SK-N-SH treated with all-trans-retinoic acid at 6 μM for 48 hours (cell line): ENCODE measurements at regions not wholly inside any gene's neighbourhood (a gene's known extent, or its start where the extent isn't known, plus 50 kb on each side); places are given as distances from the start of the nearest gene placed in this dataset.

Experiments
- ARNTL ChIP-seq: fragments of 450-650 bp; formaldehyde crosslinking; IDR thresholded peaks from 2 replicates; pipeline ENCODE4 v1.5.0; 2020; ENCODE audit warnings: low read depth, mild to moderate bottlenecking, moderate library complexity, borderline replicate concordance
- BACH2 ChIP-seq: fragments of 250-450 bp; sonication (Bioruptor Pico); IDR thresholded peaks from 2 replicates; pipeline ENCODE4 v1.9.0; 2021; ENCODE audit warnings: mild to moderate bottlenecking, borderline replicate concordance
- CSDC2 ChIP-seq: fragments of 250-450 bp; sonication (Bioruptor Pico); IDR thresholded peaks from 2 replicates; pipeline ENCODE4 v1.5.0; 2020; ENCODE audit warnings: mild to moderate bottlenecking, moderate library complexity
- RARB ChIP-seq: fragments of 250-450 bp; sonication (Bioruptor Pico); IDR thresholded peaks from 2 replicates; pipeline ENCODE4 v1.8.0; 2021; ENCODE audit warnings: mild to moderate bottlenecking, moderate library complexity
- TOX ChIP-seq: fragments of 250-450 bp; sonication (Bioruptor Pico); IDR thresholded peaks from 2 replicates; pipeline ENCODE4 v1.8.0; 2021; ENCODE audit warnings: mild to moderate bottlenecking, moderate library complexity, borderline replicate concordance
- ZC3H10 ChIP-seq: fragments of 250-450 bp; sonication (Bioruptor Pico); IDR thresholded peaks from 2 replicates; pipeline ENCODE4 v1.5.1; 2021; ENCODE audit warnings: mild to moderate bottlenecking, moderate library complexity
- ZFP3 ChIP-seq: fragments of 250-450 bp; sonication (Bioruptor Pico); IDR thresholded peaks from 2 replicates; pipeline ENCODE4 v1.5.0; 2020; ENCODE audit warnings: mild to moderate bottlenecking, moderate library complexity
- ZNF70 ChIP-seq: fragments of 450-650 bp; formaldehyde crosslinking; IDR thresholded peaks from 2 replicates; pipeline ENCODE4 v1.5.0; 2020; ENCODE audit warnings: mild to moderate bottlenecking, moderate library complexity
- ZNF8 ChIP-seq: fragments of 450-650 bp; formaldehyde crosslinking; IDR thresholded peaks from 2 replicates; pipeline ENCODE4 v1.5.0; 2020; ENCODE audit warnings: mild to moderate bottlenecking, moderate library complexity
- TF ChIP-seq, protein P1 (sequence below): fragments of 250-450 bp; sonication (Bioruptor Pico); IDR thresholded peaks from 2 replicates; pipeline ENCODE4 v1.5.1; 2021; ENCODE audit warnings: mild to moderate bottlenecking, moderate library complexity
- TF ChIP-seq, protein P2 (sequence below): fragments of 250-450 bp; sonication (Bioruptor Pico); IDR thresholded peaks from 2 replicates; pipeline ENCODE4 v1.8.0; 2020; ENCODE audit warnings: mild to moderate bottlenecking, moderate library complexity, borderline replicate concordance
- TF ChIP-seq, protein P3 (sequence below): fragments of 250-450 bp; sonication (Bioruptor Pico); IDR thresholded peaks from 2 replicates; pipeline ENCODE4 v1.5.0; 2020; ENCODE audit warnings: mild to moderate bottlenecking, moderate library complexity

DNA sequence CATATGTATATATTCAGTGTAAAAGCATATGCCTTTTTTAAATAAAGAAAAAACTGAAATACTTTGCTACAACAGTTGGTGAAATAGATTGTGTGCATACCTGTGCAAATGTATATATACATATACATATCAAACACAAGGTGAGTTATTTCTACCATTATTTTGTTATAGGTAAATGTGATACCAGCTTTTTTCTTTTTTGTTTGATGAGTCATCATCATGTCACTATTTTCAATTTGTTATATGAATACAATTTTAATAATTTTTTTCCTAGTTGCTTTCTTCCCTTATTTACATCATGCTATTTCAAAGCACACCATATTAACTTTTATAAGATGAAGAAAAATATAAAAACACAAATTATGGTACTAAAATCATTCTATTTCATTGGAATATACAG is 87.0 kb upstream of the STK17B start:
- TF ChIP-seq ARNTL (CRISPR knock-in tag), result no peak
- no peak for TF ChIP-seq ZNF70 (CRISPR knock-in tag)
- no peak for TF ChIP-seq BACH2 (CRISPR knock-in tag)
- TF ChIP-seq RARB (CRISPR knock-in tag), result no peak
- TF ChIP-seq, protein P1, sequence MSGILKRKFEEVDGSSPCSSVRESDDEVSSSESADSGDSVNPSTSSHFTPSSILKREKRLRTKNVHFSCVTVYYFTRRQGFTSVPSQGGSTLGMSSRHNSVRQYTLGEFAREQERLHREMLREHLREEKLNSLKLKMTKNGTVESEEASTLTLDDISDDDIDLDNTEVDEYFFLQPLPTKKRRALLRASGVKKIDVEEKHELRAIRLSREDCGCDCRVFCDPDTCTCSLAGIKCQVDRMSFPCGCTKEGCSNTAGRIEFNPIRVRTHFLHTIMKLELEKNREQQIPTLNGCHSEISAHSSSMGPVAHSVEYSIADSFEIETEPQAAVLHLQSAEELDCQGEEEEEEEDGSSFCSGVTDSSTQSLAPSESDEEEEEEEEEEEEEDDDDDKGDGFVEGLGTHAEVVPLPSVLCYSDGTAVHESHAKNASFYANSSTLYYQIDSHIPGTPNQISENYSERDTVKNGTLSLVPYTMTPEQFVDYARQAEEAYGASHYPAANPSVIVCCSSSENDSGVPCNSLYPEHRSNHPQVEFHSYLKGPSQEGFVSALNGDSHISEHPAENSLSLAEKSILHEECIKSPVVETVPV (CRISPR knock-in tag), result no peak
- no peak for TF ChIP-seq ZFP3
- TF ChIP-seq ZNF8, result no peak
- no peak for TF ChIP-seq TOX (CRISPR knock-in tag)
- TF ChIP-seq, protein P2, sequence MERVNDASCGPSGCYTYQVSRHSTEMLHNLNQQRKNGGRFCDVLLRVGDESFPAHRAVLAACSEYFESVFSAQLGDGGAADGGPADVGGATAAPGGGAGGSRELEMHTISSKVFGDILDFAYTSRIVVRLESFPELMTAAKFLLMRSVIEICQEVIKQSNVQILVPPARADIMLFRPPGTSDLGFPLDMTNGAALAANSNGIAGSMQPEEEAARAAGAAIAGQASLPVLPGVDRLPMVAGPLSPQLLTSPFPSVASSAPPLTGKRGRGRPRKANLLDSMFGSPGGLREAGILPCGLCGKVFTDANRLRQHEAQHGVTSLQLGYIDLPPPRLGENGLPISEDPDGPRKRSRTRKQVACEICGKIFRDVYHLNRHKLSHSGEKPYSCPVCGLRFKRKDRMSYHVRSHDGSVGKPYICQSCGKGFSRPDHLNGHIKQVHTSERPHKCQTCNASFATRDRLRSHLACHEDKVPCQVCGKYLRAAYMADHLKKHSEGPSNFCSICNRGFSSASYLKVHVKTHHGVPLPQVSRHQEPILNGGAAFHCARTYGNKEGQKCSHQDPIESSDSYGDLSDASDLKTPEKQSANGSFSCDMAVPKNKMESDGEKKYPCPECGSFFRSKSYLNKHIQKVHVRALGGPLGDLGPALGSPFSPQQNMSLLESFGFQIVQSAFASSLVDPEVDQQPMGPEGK, result no peak
- TF ChIP-seq, protein P3, sequence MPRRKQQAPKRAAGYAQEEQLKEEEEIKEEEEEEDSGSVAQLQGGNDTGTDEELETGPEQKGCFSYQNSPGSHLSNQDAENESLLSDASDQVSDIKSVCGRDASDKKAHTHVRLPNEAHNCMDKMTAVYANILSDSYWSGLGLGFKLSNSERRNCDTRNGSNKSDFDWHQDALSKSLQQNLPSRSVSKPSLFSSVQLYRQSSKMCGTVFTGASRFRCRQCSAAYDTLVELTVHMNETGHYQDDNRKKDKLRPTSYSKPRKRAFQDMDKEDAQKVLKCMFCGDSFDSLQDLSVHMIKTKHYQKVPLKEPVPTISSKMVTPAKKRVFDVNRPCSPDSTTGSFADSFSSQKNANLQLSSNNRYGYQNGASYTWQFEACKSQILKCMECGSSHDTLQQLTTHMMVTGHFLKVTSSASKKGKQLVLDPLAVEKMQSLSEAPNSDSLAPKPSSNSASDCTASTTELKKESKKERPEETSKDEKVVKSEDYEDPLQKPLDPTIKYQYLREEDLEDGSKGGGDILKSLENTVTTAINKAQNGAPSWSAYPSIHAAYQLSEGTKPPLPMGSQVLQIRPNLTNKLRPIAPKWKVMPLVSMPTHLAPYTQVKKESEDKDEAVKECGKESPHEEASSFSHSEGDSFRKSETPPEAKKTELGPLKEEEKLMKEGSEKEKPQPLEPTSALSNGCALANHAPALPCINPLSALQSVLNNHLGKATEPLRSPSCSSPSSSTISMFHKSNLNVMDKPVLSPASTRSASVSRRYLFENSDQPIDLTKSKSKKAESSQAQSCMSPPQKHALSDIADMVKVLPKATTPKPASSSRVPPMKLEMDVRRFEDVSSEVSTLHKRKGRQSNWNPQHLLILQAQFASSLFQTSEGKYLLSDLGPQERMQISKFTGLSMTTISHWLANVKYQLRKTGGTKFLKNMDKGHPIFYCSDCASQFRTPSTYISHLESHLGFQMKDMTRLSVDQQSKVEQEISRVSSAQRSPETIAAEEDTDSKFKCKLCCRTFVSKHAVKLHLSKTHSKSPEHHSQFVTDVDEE, result no peak
- no peak for TF ChIP-seq CSDC2
- TF ChIP-seq ZC3H10 (CRISPR knock-in tag), result no peak
